Effector memory CD8-positive, alpha-beta T cell (primary cell): ENCODE measurements at regions not wholly inside any gene's neighbourhood (a gene's known extent, or its start where the extent isn't known, plus 50 kb on each side); places are given as distances from the start of the nearest gene placed in this dataset.

Source experiments
- ATAC-seq: fragments of 150-1000 bp; cut with Tn5 transposase; replicated peaks from 2 replicates; pipeline ENCODE4 v1.10.0; 2021; ENCODE audit warnings: mild to moderate bottlenecking, moderate library complexity
- DNase-seq, 3 experiments: peaks; one replicate each; pipeline ENCODE4 v3.0.0; 2021
- H3K27ac Mint-ChIP-seq, 2 donors: one replicate each; pipeline ENCODE4 v1.8.0; 2022; ENCODE audit warnings: mild to moderate bottlenecking in 2 of 2, mixed read lengths in 2 of 2, moderate library complexity in 2 of 2
- H3K27me3 Mint-ChIP-seq, 2 donors: one replicate each; pipeline ENCODE4 v1.8.0; 2022; ENCODE audit warnings: mixed read lengths in 2 of 2
- H3K36me3 Mint-ChIP-seq: one replicate; pipeline ENCODE4 v1.8.0; 2022; ENCODE audit warnings: mild to moderate bottlenecking, moderate library complexity, mixed read lengths; ENCODE audit not compliant: insufficient read depth
- H3K4me1 Mint-ChIP-seq, 2 donors: one replicate each; pipeline ENCODE4 v1.8.0; 2022; ENCODE audit warnings: low read depth in 2 of 2, mixed read lengths in 2 of 2
- H3K4me3 Mint-ChIP-seq, 2 donors: one replicate each; pipeline ENCODE4 v1.8.0; 2022; ENCODE audit warnings: mild to moderate bottlenecking in 2 of 2, mixed read lengths in 2 of 2, moderate library complexity in 2 of 2
- H3K9me3 Mint-ChIP-seq, 2 donors: one replicate each; pipeline ENCODE4 v1.8.0; 2022; ENCODE audit warnings: mixed read lengths in 2 of 2

DNA sequence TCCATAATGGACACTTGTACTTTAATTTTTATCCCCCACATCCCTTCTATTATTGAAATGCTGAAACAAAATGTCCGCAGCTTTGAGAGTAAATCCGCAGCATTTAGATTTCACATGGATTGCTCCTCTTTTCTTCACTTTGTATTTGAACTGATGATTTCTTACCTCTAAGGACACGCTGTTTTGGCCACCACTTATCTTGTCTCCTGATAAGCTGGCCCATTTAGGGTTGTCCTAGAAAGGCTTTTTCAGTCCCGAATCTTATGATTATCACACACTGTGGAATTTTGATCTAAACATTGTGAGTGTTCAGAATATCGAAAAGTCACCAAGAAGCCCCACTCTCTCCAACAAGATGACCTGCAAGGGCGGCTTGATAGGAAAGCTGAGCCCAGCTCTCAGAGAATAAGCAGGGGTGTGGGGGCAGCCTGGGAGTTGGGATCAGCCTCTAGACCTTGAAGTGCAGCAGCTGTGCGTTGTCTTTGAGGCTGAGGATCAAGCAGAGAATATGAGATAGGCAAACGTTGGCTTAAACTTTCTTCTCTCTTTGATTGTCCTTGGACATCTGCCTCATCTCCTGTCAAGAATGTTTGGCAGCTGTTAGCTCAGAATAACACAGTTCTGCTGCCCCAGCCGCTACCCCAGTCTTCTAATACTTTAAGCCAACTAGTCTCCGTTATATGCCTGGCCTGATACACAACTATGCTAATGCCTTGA is 399.7 kb upstream of the NR2F2 start:
- H3K27ac Mint-ChIP-seq: no peak overlapping the region
- no peaks in the 10 kb centered on the region for H3K36me3 Mint-ChIP-seq
- ATAC-seq (no peak), DNase-seq (no peak)
- peaks cover 4 to 22% of the 10 kb centered on the region in 2 donors for H3K4me1 Mint-ChIP-seq
- no peaks in the 10 kb centered on the region for H3K9me3 Mint-ChIP-seq
- H3K4me3 Mint-ChIP-seq: no peak overlapping the region
- H3K27me3 Mint-ChIP-seq: no peaks in the 10 kb centered on the region

DNA sequence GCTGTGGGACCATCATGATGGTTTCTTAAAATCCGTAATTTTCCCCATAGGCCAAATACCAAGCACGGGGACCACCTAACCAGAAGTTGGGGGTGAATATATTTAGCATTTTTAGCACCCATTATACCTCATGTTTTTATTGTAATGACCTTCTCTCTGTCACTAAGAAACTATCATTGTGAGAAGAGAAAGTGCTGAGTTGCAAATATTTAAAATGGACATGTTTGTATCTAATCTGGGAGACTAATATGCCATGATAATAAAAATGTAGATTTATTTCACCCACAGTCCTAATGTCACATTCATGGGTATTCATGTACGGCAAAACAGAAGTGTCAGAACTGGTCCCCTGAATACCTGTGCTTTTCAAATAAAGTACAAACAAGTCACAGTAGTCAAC is 398.9 kb upstream of the NR2F2 start:
- no peak overlapping the region for H3K27ac Mint-ChIP-seq
- H3K36me3 Mint-ChIP-seq: no peaks in the 10 kb centered on the region
- DNase-seq (no peak), ATAC-seq (no peak)
- H3K9me3 Mint-ChIP-seq: no peaks in the 10 kb centered on the region
- H3K27me3 Mint-ChIP-seq: no peaks in the 10 kb centered on the region
- H3K4me3 Mint-ChIP-seq: no peak overlapping the region
- H3K4me1 Mint-ChIP-seq: peaks cover 4 to 22% of the 10 kb centered on the region in 2 donors

DNA sequence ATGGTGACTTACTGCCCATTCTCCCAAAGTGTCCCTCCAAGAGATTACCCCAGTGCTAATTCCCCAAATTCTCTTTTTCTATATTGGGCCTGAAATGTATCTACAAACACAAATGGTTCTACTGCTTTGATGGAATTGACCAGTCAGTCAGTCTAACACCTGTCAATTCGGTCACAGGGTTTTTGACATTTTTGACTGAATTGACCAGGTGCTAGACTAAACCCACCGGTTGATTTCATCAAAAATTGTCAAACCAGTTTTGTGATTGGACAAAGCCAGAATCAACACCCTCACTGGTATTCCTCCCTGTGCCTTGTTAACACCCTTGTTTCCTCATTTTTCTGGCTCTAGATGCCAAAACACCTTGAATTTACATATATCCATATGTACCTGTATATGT is 398.4 kb upstream of the NR2F2 start:
- peaks cover 4 to 22% of the 10 kb centered on the region in 2 donors for H3K4me1 Mint-ChIP-seq
- H3K36me3 Mint-ChIP-seq: no peaks in the 10 kb centered on the region
- H3K4me3 Mint-ChIP-seq: no peak overlapping the region
- H3K27ac Mint-ChIP-seq: no peak overlapping the region
- no peak for DNase-seq
- H3K27me3 Mint-ChIP-seq: no peaks in the 10 kb centered on the region
- ATAC-seq: no peak
- H3K9me3 Mint-ChIP-seq: no peaks in the 10 kb centered on the region

GRCh38 chr15:95932676-95933075 is 397.8 kb upstream of the NR2F2 start:
- ATAC-seq (no peak), DNase-seq (no peak)
- Mint-ChIP-seq H3K27me3 (no peaks in the 10 kb centered on the region), H3K4me3 (no peak overlapping the region), H3K4me1 (peaks cover 4 to 22% of the 10 kb centered on the region in 2 donors), H3K9me3 (no peaks in the 10 kb centered on the region), H3K27ac (no peak overlapping the region), H3K36me3 (no peaks in the 10 kb centered on the region)

DNA sequence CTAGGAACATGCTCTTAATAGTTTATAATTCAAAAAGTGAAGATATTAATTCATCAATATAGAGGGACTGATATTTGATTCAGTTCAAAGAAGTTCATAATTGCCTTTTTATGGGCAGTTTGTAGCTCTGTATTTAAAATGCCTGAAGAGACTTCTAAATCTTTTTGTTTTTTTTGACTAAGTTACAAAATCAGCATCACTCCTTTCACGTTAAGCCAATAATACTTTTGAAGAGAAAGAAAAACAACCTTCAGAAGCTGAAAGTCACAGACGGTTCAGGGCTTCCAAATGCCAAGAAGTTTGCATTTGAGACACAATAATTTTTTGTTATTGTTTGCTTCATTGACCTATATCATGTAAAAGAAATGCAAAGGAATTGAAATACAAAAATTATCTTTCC is 394.6 kb upstream of the NR2F2 start:
- H3K27me3 Mint-ChIP-seq: no peaks in the 10 kb centered on the region
- no peak overlapping the region for H3K4me3 Mint-ChIP-seq
- no peak for ATAC-seq
- no peaks in the 10 kb centered on the region for H3K36me3 Mint-ChIP-seq
- H3K9me3 Mint-ChIP-seq: no peaks in the 10 kb centered on the region
- H3K4me1 Mint-ChIP-seq: peaks cover 0 to 7% of the 10 kb centered on the region in 2 donors
- H3K27ac Mint-ChIP-seq: no peak overlapping the region
- no peak for DNase-seq

- no peak overlapping the region for H3K4me3 Mint-ChIP-seq
- no peak for DNase-seq
- no peaks in the 10 kb centered on the region for H3K9me3 Mint-ChIP-seq
- peaks cover 0 to 7% of the 10 kb centered on the region in 2 donors for H3K4me1 Mint-ChIP-seq
- no peak overlapping the region for H3K27ac Mint-ChIP-seq
- ATAC-seq: no peak
- H3K36me3 Mint-ChIP-seq: no peaks in the 10 kb centered on the region
- no peaks in the 10 kb centered on the region for H3K27me3 Mint-ChIP-seq
These were observed 393.4 kb upstream of the NR2F2 start for GRCh38 chr15:95937128-95937528.

DNA sequence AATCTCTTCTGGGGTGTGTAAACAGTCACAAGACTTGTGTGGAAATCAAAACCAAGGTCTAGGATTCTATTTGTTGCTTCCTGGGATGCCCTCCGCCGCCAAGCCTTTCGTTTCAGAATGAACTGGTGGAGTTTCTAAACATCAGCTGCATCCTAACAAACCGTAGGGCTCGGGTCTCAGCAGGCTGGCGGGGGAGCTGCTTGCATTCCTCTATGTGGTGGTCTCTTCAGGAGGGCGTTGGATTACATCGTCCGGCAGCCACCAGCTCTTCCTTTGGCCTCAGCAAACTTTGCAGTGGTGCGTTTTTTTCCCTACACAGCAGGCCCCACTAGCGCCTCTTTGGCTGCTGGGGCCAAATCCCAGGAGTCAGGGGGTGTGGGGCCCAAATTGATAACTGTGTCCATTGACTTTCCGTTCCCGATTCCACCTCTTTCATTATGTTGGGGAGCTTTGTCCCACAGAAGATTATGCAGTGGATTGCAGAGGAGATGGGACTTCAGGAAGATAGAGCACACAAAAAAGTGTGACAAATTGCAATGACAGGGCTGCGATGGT is 390.0 kb upstream of the NR2F2 start:
- no peaks in the 10 kb centered on the region for H3K36me3 Mint-ChIP-seq

GRCh38 chr15:95944193-95944592 is 386.3 kb upstream of the NR2F2 start:
- H3K36me3 Mint-ChIP-seq: no peaks in the 10 kb centered on the region
- no peak overlapping the region for H3K27ac Mint-ChIP-seq
- H3K4me3 Mint-ChIP-seq: no peak overlapping the region
- H3K27me3 Mint-ChIP-seq: no peaks in the 10 kb centered on the region
- peaks cover 0 to 12% of the 10 kb centered on the region in 2 donors for H3K9me3 Mint-ChIP-seq
- no peak for DNase-seq
- H3K4me1 Mint-ChIP-seq: no peaks in the 10 kb centered on the region
- ATAC-seq: no peak

More for the DNA sequence above, 390.0 kb upstream of the NR2F2 start:
- DNase-seq (no peak), ATAC-seq (no peak)
- Mint-ChIP-seq H3K27ac (no peak overlapping the region), H3K4me3 (no peak overlapping the region), H3K9me3 (peaks cover 0 to 5% of the 10 kb centered on the region in 2 donors), H3K27me3 (no peaks in the 10 kb centered on the region), H3K4me1 (no peaks in the 10 kb centered on the region)

DNA sequence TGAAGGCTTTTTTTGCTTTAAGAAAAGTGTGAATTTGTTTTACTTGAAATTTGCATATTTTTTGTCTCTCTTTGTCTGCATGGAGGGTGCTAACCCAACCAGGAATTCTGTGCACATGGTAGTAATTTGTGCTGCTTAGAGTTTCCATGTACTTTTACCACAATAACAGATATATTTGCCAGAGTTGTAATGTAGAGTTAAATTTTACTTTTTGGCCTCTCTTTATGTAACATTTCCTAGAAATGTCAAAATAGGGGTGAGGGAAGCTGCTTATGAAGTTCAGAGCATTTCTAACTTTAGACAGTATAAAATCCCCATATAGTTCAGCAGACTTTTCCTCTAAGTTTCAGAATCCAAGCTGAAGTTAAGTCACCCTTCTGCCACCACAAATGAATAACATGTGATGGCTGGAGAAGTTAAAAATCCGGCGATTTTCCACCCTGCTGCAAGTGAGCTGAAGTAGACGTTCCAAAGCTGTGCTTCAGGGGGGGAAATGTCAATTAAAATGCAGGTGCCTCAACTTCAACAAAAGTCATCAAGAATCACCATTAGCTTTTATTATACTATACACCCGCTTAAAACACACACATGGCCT is 385.7 kb upstream of the NR2F2 start:
- Mint-ChIP-seq H3K4me3 (no peak overlapping the region), H3K36me3 (no peaks in the 10 kb centered on the region), H3K27me3 (no peaks in the 10 kb centered on the region), H3K27ac (no peak overlapping the region), H3K4me1 (no peaks in the 10 kb centered on the region), H3K9me3 (peaks cover 0 to 12% of the 10 kb centered on the region in 2 donors)
- ATAC-seq (no peak), DNase-seq (no peak)

- no peak for DNase-seq
- Mint-ChIP-seq H3K36me3 (no peaks in the 10 kb centered on the region), H3K27ac (no peak overlapping the region), H3K27me3 (no peaks in the 10 kb centered on the region), H3K4me3 (no peak overlapping the region), H3K4me1 (no peaks in the 10 kb centered on the region), H3K9me3 (peaks cover 0 to 12% of the 10 kb centered on the region in 2 donors)
- ATAC-seq: no peak
These were observed 384.3 kb upstream of the NR2F2 start for GRCh38 chr15:95946241-95946640.

GRCh38 chr15:95946926-95947325 is 383.6 kb upstream of the NR2F2 start:
- H3K36me3 Mint-ChIP-seq: no peaks in the 10 kb centered on the region
- no peak overlapping the region for H3K27ac Mint-ChIP-seq
- H3K4me3 Mint-ChIP-seq: no peak overlapping the region

GRCh38 chr15:95948411-95948810 is 382.1 kb upstream of the NR2F2 start:
- H3K27ac Mint-ChIP-seq: no peak overlapping the region
- H3K4me3 Mint-ChIP-seq: no peak overlapping the region
- H3K36me3 Mint-ChIP-seq: no peaks in the 10 kb centered on the region
- peaks cover 0 to 12% of the 10 kb centered on the region in 2 donors for H3K9me3 Mint-ChIP-seq
- H3K4me1 Mint-ChIP-seq: no peaks in the 10 kb centered on the region
- no peak for ATAC-seq
- no peak for DNase-seq
- no peaks in the 10 kb centered on the region for H3K27me3 Mint-ChIP-seq

More at GRCh38 chr15:95946926-95947325, 383.6 kb upstream of the NR2F2 start:
- no peak for DNase-seq
- no peaks in the 10 kb centered on the region for H3K27me3 Mint-ChIP-seq
- H3K4me1 Mint-ChIP-seq: no peaks in the 10 kb centered on the region
- no peak for ATAC-seq
- H3K9me3 Mint-ChIP-seq: peaks cover 0 to 12% of the 10 kb centered on the region in 2 donors

DNA sequence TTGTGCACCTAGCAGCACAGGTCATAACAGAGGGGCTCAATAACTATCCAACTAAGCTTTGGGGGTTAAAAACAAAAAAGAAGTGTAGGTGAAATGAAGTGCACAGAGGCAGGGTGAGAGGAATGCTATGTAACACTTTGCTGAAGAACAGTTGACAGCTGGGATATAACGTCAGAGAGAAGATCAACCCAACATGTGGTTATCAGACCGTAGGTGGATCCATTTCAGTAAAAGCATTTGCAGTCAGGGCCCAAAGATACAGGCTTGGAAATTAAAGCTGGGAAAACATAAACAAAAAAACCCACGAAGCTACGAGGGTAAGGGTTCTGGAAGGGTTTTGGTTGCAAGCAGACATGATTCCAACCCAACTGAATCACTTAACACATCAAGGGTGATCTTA is 377.5 kb upstream of the NR2F2 start:
- DNase-seq (no peak), ATAC-seq (no peak)
- Mint-ChIP-seq H3K4me1 (no peaks in the 10 kb centered on the region), H3K36me3 (peaks cover 3% of the 10 kb centered on the region), H3K27ac (no peak overlapping the region), H3K4me3 (no peak overlapping the region), H3K27me3 (no peaks in the 10 kb centered on the region), H3K9me3 (no peaks in the 10 kb centered on the region)

GRCh38 chr15:95957861-95958260 is 372.6 kb upstream of the NR2F2 start:
- Mint-ChIP-seq H3K27me3 (no peaks in the 10 kb centered on the region), H3K4me3 (no peak overlapping the region), H3K4me1 (no peaks in the 10 kb centered on the region), H3K36me3 (peaks cover 3% of the 10 kb centered on the region), H3K27ac (no peak overlapping the region), H3K9me3 (peaks cover 0 to 6% of the 10 kb centered on the region in 2 donors)
- ATAC-seq: no peak
- no peak for DNase-seq
